ENCODE measurements at regions not wholly inside any gene's neighbourhood (a gene's known extent, or its start where the extent isn't known, plus 50 kb on each side); places are given as distances from the start of the nearest gene placed in this dataset.

DNA sequence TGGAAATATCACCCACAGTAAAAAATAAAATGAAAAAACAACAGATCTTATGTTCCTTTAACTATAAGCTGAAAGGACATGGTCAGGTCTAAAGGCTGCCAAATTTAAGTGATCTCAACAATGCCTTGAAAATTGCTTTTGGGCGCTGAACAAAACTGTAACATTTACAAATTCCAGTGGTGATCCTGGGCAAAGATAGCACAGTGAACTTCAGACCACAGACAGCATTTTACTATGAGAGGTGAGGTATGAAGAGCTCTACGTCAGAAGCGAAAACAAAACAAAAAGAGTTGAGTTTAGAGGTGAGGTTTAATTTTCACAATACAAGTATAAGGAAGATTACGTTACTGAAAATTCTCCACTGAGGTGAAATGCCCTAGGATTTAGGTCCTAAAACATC, 165.8 kb upstream of the STK32A start:
- TF ChIP-seq, protein P1, sequence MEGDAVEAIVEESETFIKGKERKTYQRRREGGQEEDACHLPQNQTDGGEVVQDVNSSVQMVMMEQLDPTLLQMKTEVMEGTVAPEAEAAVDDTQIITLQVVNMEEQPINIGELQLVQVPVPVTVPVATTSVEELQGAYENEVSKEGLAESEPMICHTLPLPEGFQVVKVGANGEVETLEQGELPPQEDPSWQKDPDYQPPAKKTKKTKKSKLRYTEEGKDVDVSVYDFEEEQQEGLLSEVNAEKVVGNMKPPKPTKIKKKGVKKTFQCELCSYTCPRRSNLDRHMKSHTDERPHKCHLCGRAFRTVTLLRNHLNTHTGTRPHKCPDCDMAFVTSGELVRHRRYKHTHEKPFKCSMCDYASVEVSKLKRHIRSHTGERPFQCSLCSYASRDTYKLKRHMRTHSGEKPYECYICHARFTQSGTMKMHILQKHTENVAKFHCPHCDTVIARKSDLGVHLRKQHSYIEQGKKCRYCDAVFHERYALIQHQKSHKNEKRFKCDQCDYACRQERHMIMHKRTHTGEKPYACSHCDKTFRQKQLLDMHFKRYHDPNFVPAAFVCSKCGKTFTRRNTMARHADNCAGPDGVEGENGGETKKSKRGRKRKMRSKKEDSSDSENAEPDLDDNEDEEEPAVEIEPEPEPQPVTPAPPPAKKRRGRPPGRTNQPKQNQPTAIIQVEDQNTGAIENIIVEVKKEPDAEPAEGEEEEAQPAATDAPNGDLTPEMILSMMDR (IDR thresholded peaks at IDR 0.05): no peak
- TF ChIP-seq EP300 (IDR thresholded peaks at IDR 0.05) (no peak), POLR2A (IDR thresholded peaks at IDR 0.05) (no peak)

All from suprapubic skin (tissue), 3 donors.